ENCODE measurements at regions not wholly inside any gene's neighbourhood (a gene's known extent, or its start where the extent isn't known, plus 50 kb on each side); places are given as distances from the start of the nearest gene placed in this dataset.

- peaks cover 9% of the 10 kb centered on the region for H3K27me3 ChIP-seq (ENCODE audit: control insufficient read depth, insufficient read depth, low read length)
- H2AFZ ChIP-seq (replicated peaks; ENCODE audit: low read length, poor library complexity), result no peak overlapping the region
- no peaks in the 10 kb centered on the region for H3K79me1 ChIP-seq (ENCODE audit: low read depth in 1 of 2, low read length in 2 of 2)
- H3K36me3 ChIP-seq (ENCODE audit: control insufficient read depth, insufficient read depth, low read length), result no peaks in the 10 kb centered on the region
- no peaks in the 10 kb centered on the region for H3K4me1 ChIP-seq (ENCODE audit: control insufficient read depth, insufficient read depth, low read length)
- no peak overlapping the region for H2BK5ac ChIP-seq (ENCODE audit: low read depth, low read length, poor library complexity, severe bottlenecking)
- intact Hi-C loops (cut with micrococcal nuclease) (no loop called here), dilution Hi-C loops (cut with HindIII; ENCODE audit: low sequenced_read_pairs, unreplicated experiment) (no loop called here), in situ Hi-C loops (cut with MboI; ENCODE audit: low sequenced_read_pairs) (no loop called here)
- H3K56ac ChIP-seq (ENCODE audit: extremely low read depth, insufficient read depth, low read length), result no peak overlapping the region
- H4K8ac ChIP-seq (ENCODE audit: low read depth in 2 of 2, low read length in 2 of 2), result no peak overlapping the region
- no peak overlapping the region for H4K5ac ChIP-seq (ENCODE audit: low read depth, low read length)
- no peak overlapping the region for H3K23ac ChIP-seq (ENCODE audit: low read depth, low read length)
- CTCF ChIA-PET, result no interaction called here
- no peak overlapping the region for H2BK20ac ChIP-seq (ENCODE audit: low read depth, low read length)
- H3K4me3 ChIP-seq (ENCODE audit: insufficient read depth, low read depth, low read length), result no peak overlapping the region
- no peak overlapping the region for H3K18ac ChIP-seq (ENCODE audit: low read depth, low read length)
- no peak overlapping the region for H2BK120ac ChIP-seq (ENCODE audit: low read depth, low read length)
- BruUV-seq (replicated peaks), result no TSS peak
- H3K9ac ChIP-seq (ENCODE audit: low read depth, low read length), result no peak overlapping the region
- H2BK15ac ChIP-seq (ENCODE audit: low read depth, low read length), result no peak overlapping the region
- H3K9me1 ChIP-seq (ENCODE audit: insufficient read depth, low read length), result no peaks in the 10 kb centered on the region
- DNase-seq (no peak), ATAC-seq (ENCODE audit: low read depth) (no peak)
- no peak overlapping the region for H2AK5ac ChIP-seq (ENCODE audit: low read depth, low read length)
- H3K14ac ChIP-seq (replicated peaks; ENCODE audit: low read depth, low read length), result no peak overlapping the region
- H3K9me3 ChIP-seq (ENCODE audit: control insufficient read depth, insufficient read depth, low read length), result no peaks in the 10 kb centered on the region
- H4K20me1 ChIP-seq (ENCODE audit: insufficient read depth, low read length), result no peaks in the 10 kb centered on the region
- no peak overlapping the region for H3K4me2 ChIP-seq (ENCODE audit: low read depth, low read length)
- no peak overlapping the region for H4K91ac ChIP-seq (ENCODE audit: insufficient read depth, low read depth, low read length)
- POLR2A ChIA-PET (ENCODE audit: unreplicated experiment), result no interaction called here
- no peak overlapping the region for H3K27ac ChIP-seq (ENCODE audit: insufficient read depth, low read length)
- no peak overlapping the region for H2AK9ac ChIP-seq (replicated peaks; ENCODE audit: low read depth, low read length, poor library complexity)
- TF ChIP-seq CEBPB (IDR thresholded peaks at IDR 0.05; ENCODE audit: low read depth, low read length) (no peak), MXI1 (IDR thresholded peaks at IDR 0.05; ENCODE audit: borderline replicate concordance, low read depth, low read length) (no peak), FOS (IDR thresholded peaks at IDR 0.05; ENCODE audit: low read depth, low read length) (no peak), CHD1 (IDR thresholded peaks at IDR 0.05; ENCODE audit: low read depth, low read length) (no peak), ELK1 (IDR thresholded peaks at IDR 0.05; ENCODE audit: borderline replicate concordance, low read depth, low read length) (no peak), CTCF (conservative IDR thresholded peaks at IDR 0.05; ENCODE audit: low read depth, low read length) (no peak), MAZ (IDR thresholded peaks at IDR 0.05; ENCODE audit: borderline replicate concordance, low read depth, low read length) (no peak), USF2 (IDR thresholded peaks at IDR 0.05; ENCODE audit: low read depth, low read length) (no peak), MAFK (IDR thresholded peaks at IDR 0.05; ENCODE audit: low read depth, low read length) (no peak), RAD21 (IDR thresholded peaks at IDR 0.05; ENCODE audit: low read length) (no peak), NFE2L2 (IDR thresholded peaks at IDR 0.05; ENCODE audit: low read depth, low read length) (no peak), BHLHE40 (IDR thresholded peaks at IDR 0.05; ENCODE audit: low read depth, low read length) (no peak), SMC3 (IDR thresholded peaks at IDR 0.05; ENCODE audit: low read depth, low read length) (no peak), POLR2A (IDR thresholded peaks at IDR 0.05; ENCODE audit: low read depth, low read length) (no peak), RFX5 (IDR thresholded peaks at IDR 0.05; ENCODE audit: low read depth, low read length) (no peak), RCOR1 (IDR thresholded peaks at IDR 0.05; ENCODE audit: insufficient replicate concordance, low read length) (no peak)
- H3K4ac ChIP-seq (ENCODE audit: low read depth, low read length), result no peak overlapping the region
- 80% methylated on average over 2 of the region's 3 CpGs; no CpG with 5 or more reads in 1 of the 2 experiments for WGBS, 2 experiments (ENCODE audit: extremely low coverage in 2 of 2, insufficient read length in 1 of 2)
Measured at GRCh38 chr9:107586493-107586892, 96.9 kb upstream of the KLF4 start.
